ENCODE measurements at regions not wholly inside any gene's neighbourhood (a gene's known extent, or its start where the extent isn't known, plus 50 kb on each side); places are given as distances from the start of the nearest gene placed in this dataset.

GRCh38 chr6:105890521-105891244 is 195.5 kb upstream of the PRDM1 start:
- Mint-ChIP-seq H3K27ac (no peak overlapping the region), H3K36me3 (no peaks in the 10 kb centered on the region), H3K9me3 (no peaks in the 10 kb centered on the region), H3K4me1 (peaks cover 0 to 5% of the 10 kb centered on the region in 2 donors), H3K27me3 (ENCODE audit: low read depth in 2 of 2) (peaks cover 11% of the 10 kb centered on the region in 2 donors), H3K4me3 (no peak overlapping the region)
- H3K27ac ChIP-seq (ENCODE audit: low read length), result no peak overlapping the region
- no peak for ATAC-seq
- H3K4me1 ChIP-seq (ENCODE audit: control insufficient read depth, insufficient read depth, low read length), result no peaks in the 10 kb centered on the region
- no peaks in the 10 kb centered on the region for H3K9me3 ChIP-seq (ENCODE audit: control insufficient read depth, insufficient read depth, low read length)
- H3K4me3 ChIP-seq (ENCODE audit: low read length), result no peak overlapping the region
- DNase-seq, result no peak
- H3K36me3 ChIP-seq (ENCODE audit: control insufficient read depth, insufficient read depth, low read length), result no peaks in the 10 kb centered on the region
- WGBS (ENCODE audit: insufficient coverage), result 98% methylated on average over 2 of the region's 4 CpGs
- TF ChIP-seq, protein P1, sequence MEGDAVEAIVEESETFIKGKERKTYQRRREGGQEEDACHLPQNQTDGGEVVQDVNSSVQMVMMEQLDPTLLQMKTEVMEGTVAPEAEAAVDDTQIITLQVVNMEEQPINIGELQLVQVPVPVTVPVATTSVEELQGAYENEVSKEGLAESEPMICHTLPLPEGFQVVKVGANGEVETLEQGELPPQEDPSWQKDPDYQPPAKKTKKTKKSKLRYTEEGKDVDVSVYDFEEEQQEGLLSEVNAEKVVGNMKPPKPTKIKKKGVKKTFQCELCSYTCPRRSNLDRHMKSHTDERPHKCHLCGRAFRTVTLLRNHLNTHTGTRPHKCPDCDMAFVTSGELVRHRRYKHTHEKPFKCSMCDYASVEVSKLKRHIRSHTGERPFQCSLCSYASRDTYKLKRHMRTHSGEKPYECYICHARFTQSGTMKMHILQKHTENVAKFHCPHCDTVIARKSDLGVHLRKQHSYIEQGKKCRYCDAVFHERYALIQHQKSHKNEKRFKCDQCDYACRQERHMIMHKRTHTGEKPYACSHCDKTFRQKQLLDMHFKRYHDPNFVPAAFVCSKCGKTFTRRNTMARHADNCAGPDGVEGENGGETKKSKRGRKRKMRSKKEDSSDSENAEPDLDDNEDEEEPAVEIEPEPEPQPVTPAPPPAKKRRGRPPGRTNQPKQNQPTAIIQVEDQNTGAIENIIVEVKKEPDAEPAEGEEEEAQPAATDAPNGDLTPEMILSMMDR (IDR thresholded peaks at IDR 0.05), result no peak
- no peaks in the 10 kb centered on the region for H3K27me3 ChIP-seq (ENCODE audit: control insufficient read depth, insufficient read depth, low read length)
- intact Hi-C loops (cut with micrococcal nuclease), result no loop called here

DNA sequence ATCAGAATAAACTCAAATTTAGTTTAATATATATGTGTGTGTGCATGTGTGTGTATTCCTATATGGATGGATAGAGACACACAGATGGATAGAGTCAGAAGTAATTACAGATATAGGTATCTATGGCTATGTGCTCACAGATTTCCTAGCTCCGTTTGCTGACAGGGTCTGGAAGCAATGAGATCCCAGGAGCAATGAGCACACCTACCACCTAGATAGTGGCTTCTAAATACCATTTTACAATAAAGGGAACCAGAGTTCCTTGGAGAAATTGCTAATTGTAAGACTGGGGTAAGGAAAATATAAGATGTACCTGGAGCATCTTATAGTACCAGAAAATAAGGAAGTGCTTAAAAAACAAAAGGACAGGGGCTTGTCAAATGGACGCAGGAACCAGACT is 196.2 kb upstream of the PRDM1 start:
- Histone ChIP-seq H3K4me3 (ENCODE audit: low read length) (no peak overlapping the region), H3K4me1 (ENCODE audit: control insufficient read depth, insufficient read depth, low read length) (no peaks in the 10 kb centered on the region), H3K27me3 (ENCODE audit: control insufficient read depth, insufficient read depth, low read length) (no peaks in the 10 kb centered on the region), H3K36me3 (ENCODE audit: control insufficient read depth, insufficient read depth, low read length) (no peaks in the 10 kb centered on the region), H3K27ac (ENCODE audit: low read length) (no peak overlapping the region), H3K9me3 (ENCODE audit: control insufficient read depth, insufficient read depth, low read length) (no peaks in the 10 kb centered on the region)
- ATAC-seq (no peak), DNase-seq (no peak)
- H3K36me3 Mint-ChIP-seq, result no peaks in the 10 kb centered on the region
- no peak overlapping the region for H3K27ac Mint-ChIP-seq
- intact Hi-C loops (cut with micrococcal nuclease), result no loop called here
- peaks cover 10 to 11% of the 10 kb centered on the region in 2 donors for H3K27me3 Mint-ChIP-seq (ENCODE audit: low read depth in 2 of 2)
- no peak overlapping the region for H3K4me3 Mint-ChIP-seq
- TF ChIP-seq, protein P1 (IDR thresholded peaks at IDR 0.05), result no peak
- 86% methylated on average over 2 of the region's 2 CpGs for WGBS (ENCODE audit: insufficient coverage)
- no peaks in the 10 kb centered on the region for H3K9me3 Mint-ChIP-seq
- H3K4me1 Mint-ChIP-seq, result peaks cover 0 to 5% of the 10 kb centered on the region in 2 donors

- no peaks in the 10 kb centered on the region for H3K36me3 Mint-ChIP-seq
- peaks cover 16 to 19% of the 10 kb centered on the region in 2 donors for H3K27me3 Mint-ChIP-seq (ENCODE audit: low read depth in 2 of 2)
- H3K9me3 Mint-ChIP-seq, result no peaks in the 10 kb centered on the region
- Histone ChIP-seq H3K4me1 (ENCODE audit: control insufficient read depth, insufficient read depth, low read length) (peaks cover 7% of the 10 kb centered on the region), H3K27ac (ENCODE audit: low read length) (no peak overlapping the region), H3K4me3 (ENCODE audit: low read length) (no peak overlapping the region), H3K36me3 (ENCODE audit: control insufficient read depth, insufficient read depth, low read length) (no peaks in the 10 kb centered on the region), H3K27me3 (ENCODE audit: control insufficient read depth, insufficient read depth, low read length) (no peaks in the 10 kb centered on the region), H3K9me3 (ENCODE audit: control insufficient read depth, insufficient read depth, low read length) (no peaks in the 10 kb centered on the region)
- DNase-seq, result no peak
- WGBS (ENCODE audit: insufficient coverage), result 80% methylated on average over 5 of the region's 7 CpGs
- H3K4me1 Mint-ChIP-seq, result peaks cover 0 to 5% of the 10 kb centered on the region in 2 donors
- no peak overlapping the region for H3K27ac Mint-ChIP-seq
- ATAC-seq, result no peak
- intact Hi-C loops (cut with micrococcal nuclease), result no loop called here
- H3K4me3 Mint-ChIP-seq, result no peak overlapping the region
- TF ChIP-seq, protein P1 (IDR thresholded peaks at IDR 0.05), result no peak
These were observed 199.2 kb upstream of the PRDM1 start for GRCh38 chr6:105886814-105887544.

All from natural killer cell (primary cell).